ENCODE measurements at regions not wholly inside any gene's neighbourhood (a gene's known extent, or its start where the extent isn't known, plus 50 kb on each side); places are given as distances from the start of the nearest gene placed in this dataset.

- Histone ChIP-seq H3K4me1 (ENCODE audit: control insufficient read depth, insufficient read depth, low read length) (no peaks in the 10 kb centered on the region), H3K9me3 (ENCODE audit: control insufficient read depth, low read length) (no peaks in the 10 kb centered on the region), H3K9ac (ENCODE audit: extremely low read depth, low read length, poor library complexity, severe bottlenecking) (no peak overlapping the region), H3K27me3 (ENCODE audit: control insufficient read depth, insufficient read depth, low read length, poor library complexity, severe bottlenecking) (no peaks in the 10 kb centered on the region), H3K4me3 (ENCODE audit: low read length) (no peak overlapping the region), H3K27ac (ENCODE audit: low read depth, low read length) (no peak overlapping the region), H3K36me3 (ENCODE audit: control insufficient read depth, insufficient read depth, low read length) (no peaks in the 10 kb centered on the region)
- DNase-seq = no peak
- Mint-ChIP-seq H3K9me3 (no peaks in the 10 kb centered on the region), H3K4me1 (peaks cover 6% of the 10 kb centered on the region), H3K27ac (no peak overlapping the region), H3K27me3 (ENCODE audit: insufficient read depth) (no peaks in the 10 kb centered on the region), H3K4me3 (no peak overlapping the region), H3K36me3 (ENCODE audit: low read depth) (no peaks in the 10 kb centered on the region)
- WGBS, 2 experiments (ENCODE audit: insufficient coverage in 1 of 2, insufficient read length in 1 of 2) = 92% methylated on average over 2 of the region's 2 CpGs; no CpG with 5 or more reads in 1 of the 2 experiments
- TF ChIP-seq CTCF (conservative IDR thresholded peaks at IDR 0.05) = no peak
These were observed 336.9 kb downstream of the ETS1 start for GRCh38 chr11:128250482-128250881.

- WGBS, 2 experiments (ENCODE audit: insufficient coverage in 1 of 2, insufficient read length in 1 of 2) = 87 to 96% methylated on average over 5 to 6 of the region's 6 CpGs
- Histone ChIP-seq H3K9me3 (ENCODE audit: control insufficient read depth, low read length) (no peaks in the 10 kb centered on the region), H3K9ac (ENCODE audit: extremely low read depth, low read length, poor library complexity, severe bottlenecking) (no peak overlapping the region), H3K27me3 (ENCODE audit: control insufficient read depth, insufficient read depth, low read length, poor library complexity, severe bottlenecking) (no peaks in the 10 kb centered on the region), H3K4me1 (ENCODE audit: control insufficient read depth, insufficient read depth, low read length) (no peaks in the 10 kb centered on the region), H3K27ac (ENCODE audit: low read depth, low read length) (peak overlapping the region; percentile 24), H3K36me3 (ENCODE audit: control insufficient read depth, insufficient read depth, low read length) (no peaks in the 10 kb centered on the region), H3K4me3 (ENCODE audit: low read length) (no peak overlapping the region)
- H3K9me3 Mint-ChIP-seq = no peaks in the 10 kb centered on the region
- H3K4me3 Mint-ChIP-seq = no peak overlapping the region
- H3K36me3 Mint-ChIP-seq (ENCODE audit: low read depth) = no peaks in the 10 kb centered on the region
- no peaks in the 10 kb centered on the region for H3K27me3 Mint-ChIP-seq (ENCODE audit: insufficient read depth)
- TF ChIP-seq CTCF (conservative IDR thresholded peaks at IDR 0.05) = no peak
- H3K4me1 Mint-ChIP-seq = peaks cover 6% of the 10 kb centered on the region
- no peak for DNase-seq
- no peak overlapping the region for H3K27ac Mint-ChIP-seq
These were observed 340.4 kb downstream of the ETS1 start for GRCh38 chr11:128246810-128247594.

DNA sequence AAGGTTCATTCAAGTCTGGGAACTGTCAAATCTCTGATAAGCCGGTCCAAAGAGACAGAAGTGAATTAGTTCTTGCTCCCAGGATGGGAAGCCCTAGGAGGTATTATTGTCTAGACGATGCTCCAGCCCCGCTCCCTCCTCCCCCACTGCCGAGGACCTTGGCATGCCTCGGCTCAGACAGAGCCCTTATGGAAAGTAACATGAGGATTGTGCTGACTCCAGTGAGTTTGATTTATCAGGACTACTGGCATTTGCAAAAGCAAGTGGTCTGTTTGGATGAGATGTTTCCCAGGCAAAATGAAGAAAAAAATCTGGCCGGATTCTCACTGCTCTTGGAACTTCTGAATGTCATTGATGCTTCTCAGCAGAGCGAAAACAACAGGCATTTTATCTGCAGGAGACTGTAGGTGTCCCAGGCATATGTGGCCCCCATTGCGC is 341.0 kb downstream of the ETS1 start:
- H3K9ac ChIP-seq (ENCODE audit: extremely low read depth, low read length, poor library complexity, severe bottlenecking) = no peak overlapping the region
- H3K27ac Mint-ChIP-seq = no peak overlapping the region
- peaks cover 6% of the 10 kb centered on the region for H3K4me1 Mint-ChIP-seq
- no peaks in the 10 kb centered on the region for H3K36me3 Mint-ChIP-seq (ENCODE audit: low read depth)
- no peaks in the 10 kb centered on the region for H3K9me3 ChIP-seq (ENCODE audit: control insufficient read depth, low read length)
- H3K27ac ChIP-seq (ENCODE audit: low read depth, low read length) = peak overlapping the region; percentile 24
- no peak overlapping the region for H3K4me3 Mint-ChIP-seq
- no peaks in the 10 kb centered on the region for H3K27me3 Mint-ChIP-seq (ENCODE audit: insufficient read depth)
- H3K27me3 ChIP-seq (ENCODE audit: control insufficient read depth, insufficient read depth, low read length, poor library complexity, severe bottlenecking) = no peaks in the 10 kb centered on the region
- no peak overlapping the region for H3K4me3 ChIP-seq (ENCODE audit: low read length)
- DNase-seq = no peak
- no peaks in the 10 kb centered on the region for H3K9me3 Mint-ChIP-seq
- no peaks in the 10 kb centered on the region for H3K4me1 ChIP-seq (ENCODE audit: control insufficient read depth, insufficient read depth, low read length)
- TF ChIP-seq CTCF (conservative IDR thresholded peaks at IDR 0.05) = no peak
- no peaks in the 10 kb centered on the region for H3K36me3 ChIP-seq (ENCODE audit: control insufficient read depth, insufficient read depth, low read length)
- WGBS, 2 experiments (ENCODE audit: insufficient coverage in 1 of 2, insufficient read length in 1 of 2) = 90 to 95% methylated on average over 4 to 8 of the region's 8 CpGs
